ENCODE measurements at regions not wholly inside any gene's neighbourhood (a gene's known extent, or its start where the extent isn't known, plus 50 kb on each side); places are given as distances from the start of the nearest gene placed in this dataset.

GRCh38 chr4:17336524-17336961 is 175.3 kb downstream of the QDPR start:
- H3K4me3 ChIP-seq, result no peak overlapping the region
- H3K4me1 ChIP-seq, result no peaks in the 10 kb centered on the region
- intact Hi-C loops (cut with DNase I; ENCODE audit: low total_unique reads), result no loop called here
- WGBS, 2 donors (ENCODE audit: low coverage in 1 of 2), result 62 to 70% methylated on average over 7 to 10 of the region's 10 CpGs
- in situ Hi-C loops (cut with MboI; ENCODE audit: low pct_ligation_motif_present in 1 of 4, low pct_unique_long_range_greater_than_20kb in 1 of 4, low sequenced_read_pairs in 3 of 4), result loop anchor here in 1 of 4 donors (25.0 kb wide), 1 partner anchor 1049 kb away; no protein-coding TSS in a partner anchor
- DNase-seq, result peak; percentile 9
- no peaks in the 10 kb centered on the region for H3K27me3 ChIP-seq
- H3K9me3 ChIP-seq, result no peaks in the 10 kb centered on the region
- no peak overlapping the region for H3K27ac ChIP-seq
- no peaks in the 10 kb centered on the region for H3K36me3 ChIP-seq
- TF ChIP-seq, protein P1, sequence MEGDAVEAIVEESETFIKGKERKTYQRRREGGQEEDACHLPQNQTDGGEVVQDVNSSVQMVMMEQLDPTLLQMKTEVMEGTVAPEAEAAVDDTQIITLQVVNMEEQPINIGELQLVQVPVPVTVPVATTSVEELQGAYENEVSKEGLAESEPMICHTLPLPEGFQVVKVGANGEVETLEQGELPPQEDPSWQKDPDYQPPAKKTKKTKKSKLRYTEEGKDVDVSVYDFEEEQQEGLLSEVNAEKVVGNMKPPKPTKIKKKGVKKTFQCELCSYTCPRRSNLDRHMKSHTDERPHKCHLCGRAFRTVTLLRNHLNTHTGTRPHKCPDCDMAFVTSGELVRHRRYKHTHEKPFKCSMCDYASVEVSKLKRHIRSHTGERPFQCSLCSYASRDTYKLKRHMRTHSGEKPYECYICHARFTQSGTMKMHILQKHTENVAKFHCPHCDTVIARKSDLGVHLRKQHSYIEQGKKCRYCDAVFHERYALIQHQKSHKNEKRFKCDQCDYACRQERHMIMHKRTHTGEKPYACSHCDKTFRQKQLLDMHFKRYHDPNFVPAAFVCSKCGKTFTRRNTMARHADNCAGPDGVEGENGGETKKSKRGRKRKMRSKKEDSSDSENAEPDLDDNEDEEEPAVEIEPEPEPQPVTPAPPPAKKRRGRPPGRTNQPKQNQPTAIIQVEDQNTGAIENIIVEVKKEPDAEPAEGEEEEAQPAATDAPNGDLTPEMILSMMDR (IDR thresholded peaks at IDR 0.05), result no peak
- TF ChIP-seq EP300 (IDR thresholded peaks at IDR 0.05; ENCODE audit: low read depth) (no peak), POLR2AphosphoS5 (IDR thresholded peaks at IDR 0.05) (no peak), POLR2A (IDR thresholded peaks at IDR 0.05) (no peak)

GRCh38 chr4:17336069-17336468 is 175.8 kb downstream of the QDPR start:
- no peak overlapping the region for H3K27ac ChIP-seq
- no peaks in the 10 kb centered on the region for H3K9me3 ChIP-seq
- WGBS, 2 donors (ENCODE audit: low coverage in 1 of 2), result 81 to 95% methylated on average over 1 of the region's 1 CpG
- TF ChIP-seq POLR2AphosphoS5 (IDR thresholded peaks at IDR 0.05) (no peak), POLR2A (IDR thresholded peaks at IDR 0.05) (no peak), EP300 (IDR thresholded peaks at IDR 0.05; ENCODE audit: low read depth) (no peak)
- TF ChIP-seq, protein P1 (IDR thresholded peaks at IDR 0.05), result no peak
- intact Hi-C loops (cut with DNase I; ENCODE audit: low total_unique reads) (no loop called here), in situ Hi-C loops (cut with MboI; ENCODE audit: low pct_ligation_motif_present in 1 of 4, low pct_unique_long_range_greater_than_20kb in 1 of 4, low sequenced_read_pairs in 3 of 4) (loop anchor here in 1 of 4 donors (25.0 kb wide), 1 partner anchor 1049 kb away; no protein-coding TSS in a partner anchor)
- H3K4me1 ChIP-seq, result no peaks in the 10 kb centered on the region
- H3K27me3 ChIP-seq, result no peaks in the 10 kb centered on the region
- H3K36me3 ChIP-seq, result no peaks in the 10 kb centered on the region
- no peak for DNase-seq
- H3K4me3 ChIP-seq, result no peak overlapping the region

DNA sequence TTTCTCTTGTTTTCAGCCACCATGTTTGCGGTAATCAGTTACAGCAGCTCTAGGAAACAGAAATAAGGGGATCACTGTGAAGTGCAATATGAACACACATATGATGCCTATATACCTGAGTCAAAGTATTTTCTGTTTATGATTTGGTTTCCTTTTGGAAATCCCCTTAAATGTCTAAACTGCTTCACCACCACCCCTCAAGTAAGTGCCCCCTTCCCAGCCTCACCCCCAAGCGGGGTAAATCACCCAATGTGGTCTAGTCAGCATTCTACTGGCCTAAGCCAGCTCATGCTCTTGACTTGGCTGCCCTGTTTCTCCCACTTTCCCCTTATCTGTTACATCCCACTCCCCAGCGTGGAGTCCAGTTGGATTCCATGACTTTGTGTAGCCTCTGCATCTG is 176.5 kb downstream of the QDPR start:
- no peaks in the 10 kb centered on the region for H3K9me3 ChIP-seq
- DNase-seq, result no peak
- intact Hi-C loops (cut with DNase I; ENCODE audit: low total_unique reads), result no loop called here
- no peak overlapping the region for H3K4me3 ChIP-seq
- no peaks in the 10 kb centered on the region for H3K36me3 ChIP-seq
- TF ChIP-seq POLR2AphosphoS5 (IDR thresholded peaks at IDR 0.05), result no peak
- TF ChIP-seq EP300 (IDR thresholded peaks at IDR 0.05; ENCODE audit: low read depth), result no peak
- TF ChIP-seq, protein P1 (IDR thresholded peaks at IDR 0.05), result no peak
- no peak for TF ChIP-seq POLR2A (IDR thresholded peaks at IDR 0.05)
- H3K27ac ChIP-seq, result no peak overlapping the region
- 81 to 100% methylated on average over 3 of the region's 3 CpGs for WGBS, 2 donors (ENCODE audit: low coverage in 1 of 2)
- in situ Hi-C loops (cut with MboI; ENCODE audit: low pct_ligation_motif_present in 1 of 4, low pct_unique_long_range_greater_than_20kb in 1 of 4, low sequenced_read_pairs in 3 of 4), result loop anchor here in 1 of 4 donors (25.0 kb wide), 1 partner anchor 1048 kb away; no protein-coding TSS in a partner anchor
- H3K27me3 ChIP-seq, result no peaks in the 10 kb centered on the region
- no peaks in the 10 kb centered on the region for H3K4me1 ChIP-seq

- Histone ChIP-seq H3K27me3 (no peaks in the 10 kb centered on the region), H3K4me3 (no peak overlapping the region), H3K4me1 (no peaks in the 10 kb centered on the region), H3K9me3 (no peaks in the 10 kb centered on the region), H3K36me3 (no peaks in the 10 kb centered on the region), H3K27ac (no peak overlapping the region)
- WGBS, 2 donors (ENCODE audit: low coverage in 1 of 2), result 50 to 56% methylated on average over 1 to 5 of the region's 5 CpGs
- no peak for DNase-seq
- TF ChIP-seq, protein P1 (IDR thresholded peaks at IDR 0.05), result no peak
- TF ChIP-seq EP300 (IDR thresholded peaks at IDR 0.05; ENCODE audit: low read depth) (no peak), POLR2AphosphoS5 (IDR thresholded peaks at IDR 0.05) (no peak), POLR2A (IDR thresholded peaks at IDR 0.05) (no peak)
- in situ Hi-C loops (cut with MboI; ENCODE audit: low pct_ligation_motif_present in 1 of 4, low pct_unique_long_range_greater_than_20kb in 1 of 4, low sequenced_read_pairs in 3 of 4), result loop anchor here in 1 of 4 donors (25.0 kb wide), 1 partner anchor 1045 kb away; no protein-coding TSS in a partner anchor
- intact Hi-C loops (cut with DNase I; ENCODE audit: low total_unique reads), result no loop called here
Measured at GRCh38 chr4:17332478-17332877, 179.4 kb downstream of the QDPR start.
